K562 (cell line): ENCODE measurements at regions not wholly inside any gene's neighbourhood (a gene's known extent, or its start where the extent isn't known, plus 50 kb on each side); places are given as distances from the start of the nearest gene placed in this dataset.

Experiments used
- CBX3 ChIP-seq, 2 experiments: IDR thresholded peaks; 1 replicate in 1 of 2; 2 replicates in 1 of 2; pipeline ENCODE4 v1.6.1; 2012; ENCODE audit warnings: inconsistent platforms in 2 of 2, low read length in 2 of 2, borderline replicate concordance in 1 of 2, control low read depth in 1 of 2
- CCAR2 ChIP-seq: fragments of 200-400 bp; formaldehyde crosslinking; IDR thresholded peaks from 2 replicates; pipeline ENCODE4 v1.6.1; 2017; ENCODE audit warnings: mild to moderate bottlenecking, low read depth, low read length
- FUS ChIP-seq: fragments of 200-400 bp; formaldehyde crosslinking; optimal IDR thresholded peaks from 2 replicates; pipeline ENCODE3; 2017; ENCODE audit warnings: low read depth, low read length
- KDM1A ChIP-seq, 2 experiments: fragments of 450-650 bp; IDR thresholded peaks; 2 replicates each; pipeline ENCODE4 v1.6.1; 2016; ENCODE audit warnings: mild to moderate bottlenecking in 2 of 2
- NR2C1 ChIP-seq, 2 experiments: fragments of 450-650 bp; IDR thresholded peaks; 2 replicates each; pipeline ENCODE4 v1.6.1; 2017; ENCODE audit warnings: mild to moderate bottlenecking in 2 of 2, antibody characterized with exemption in 1 of 2, inconsistent platforms in 1 of 2, missing compliant biosample characterization in 1 of 2, missing genetic modification characterization in 1 of 2
- RAD21 ChIP-seq, 2 experiments: fragments of 250-450 bp in 1 of 2; fragments of 450-650 bp in 1 of 2; sonication (Bioruptor Pico) in 1 of 2; formaldehyde crosslinking in 1 of 2; IDR thresholded peaks in 1 of 2; conservative IDR thresholded peaks in 1 of 2; 2 replicates each; pipeline versions ENCODE4 v1.4.0 to v1.8.0; 2020 to 2022; ENCODE audit warnings: mild to moderate bottlenecking in 2 of 2, moderate library complexity in 1 of 2
- TF ChIP-seq, protein P1 (sequence below), 2 experiments: fragments of 450-650 bp; formaldehyde crosslinking in 1 of 2; IDR thresholded peaks; 2 replicates each; pipeline versions ENCODE4 v1.4.0 to v1.6.1; 2014 to 2020; ENCODE audit warnings: mild to moderate bottlenecking in 2 of 2, borderline replicate concordance in 1 of 2, low read depth in 1 of 2
- TF ChIP-seq, protein P2 (sequence below): sonication (generic); formaldehyde crosslinking; IDR thresholded peaks from 2 replicates; pipeline ENCODE4 v1.8.1; 2023; ENCODE audit warnings: mild to moderate bottlenecking, missing genetic modification reagents
- TF ChIP-seq, protein P3 (sequence below): sonication (generic); formaldehyde crosslinking; IDR thresholded peaks from 2 replicates; pipeline ENCODE4 v1.8.0; 2023; ENCODE audit warnings: missing genetic modification reagents, mild to moderate bottlenecking, borderline replicate concordance

DNA sequence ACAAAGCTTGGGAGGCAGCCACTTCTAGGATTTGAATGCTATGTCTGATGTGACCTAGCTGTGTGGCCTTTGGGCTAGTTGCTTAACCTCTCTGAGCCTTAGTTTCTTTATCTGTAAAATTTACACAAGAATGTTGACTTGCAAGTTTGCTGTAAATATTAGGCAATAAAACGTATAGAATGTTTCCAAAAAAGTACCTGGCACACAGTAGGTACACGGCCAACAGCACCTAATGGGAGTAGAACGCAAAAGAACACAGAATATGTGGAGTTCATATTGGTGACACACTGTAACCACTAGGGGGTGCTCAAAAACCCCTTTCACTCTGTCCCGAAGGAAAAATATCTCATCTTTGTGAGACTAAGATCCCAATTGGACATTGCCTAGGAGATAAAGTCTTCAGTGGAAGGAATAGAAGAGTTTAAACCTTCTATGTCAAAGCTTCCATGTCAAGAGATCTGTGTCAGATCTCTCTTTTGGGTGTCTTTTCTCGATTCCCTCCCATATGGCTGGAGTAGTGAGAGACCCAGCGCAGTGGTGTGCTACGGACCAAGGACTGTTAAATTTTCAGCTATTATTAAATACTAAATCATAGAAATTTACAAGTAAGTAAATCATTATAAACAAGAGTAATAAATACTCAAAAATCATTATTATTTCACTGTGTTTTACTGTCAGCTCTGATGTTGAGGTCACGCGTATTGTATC, 145.4 kb upstream of the RAD23B start (continued):
- TF ChIP-seq, protein P1, sequence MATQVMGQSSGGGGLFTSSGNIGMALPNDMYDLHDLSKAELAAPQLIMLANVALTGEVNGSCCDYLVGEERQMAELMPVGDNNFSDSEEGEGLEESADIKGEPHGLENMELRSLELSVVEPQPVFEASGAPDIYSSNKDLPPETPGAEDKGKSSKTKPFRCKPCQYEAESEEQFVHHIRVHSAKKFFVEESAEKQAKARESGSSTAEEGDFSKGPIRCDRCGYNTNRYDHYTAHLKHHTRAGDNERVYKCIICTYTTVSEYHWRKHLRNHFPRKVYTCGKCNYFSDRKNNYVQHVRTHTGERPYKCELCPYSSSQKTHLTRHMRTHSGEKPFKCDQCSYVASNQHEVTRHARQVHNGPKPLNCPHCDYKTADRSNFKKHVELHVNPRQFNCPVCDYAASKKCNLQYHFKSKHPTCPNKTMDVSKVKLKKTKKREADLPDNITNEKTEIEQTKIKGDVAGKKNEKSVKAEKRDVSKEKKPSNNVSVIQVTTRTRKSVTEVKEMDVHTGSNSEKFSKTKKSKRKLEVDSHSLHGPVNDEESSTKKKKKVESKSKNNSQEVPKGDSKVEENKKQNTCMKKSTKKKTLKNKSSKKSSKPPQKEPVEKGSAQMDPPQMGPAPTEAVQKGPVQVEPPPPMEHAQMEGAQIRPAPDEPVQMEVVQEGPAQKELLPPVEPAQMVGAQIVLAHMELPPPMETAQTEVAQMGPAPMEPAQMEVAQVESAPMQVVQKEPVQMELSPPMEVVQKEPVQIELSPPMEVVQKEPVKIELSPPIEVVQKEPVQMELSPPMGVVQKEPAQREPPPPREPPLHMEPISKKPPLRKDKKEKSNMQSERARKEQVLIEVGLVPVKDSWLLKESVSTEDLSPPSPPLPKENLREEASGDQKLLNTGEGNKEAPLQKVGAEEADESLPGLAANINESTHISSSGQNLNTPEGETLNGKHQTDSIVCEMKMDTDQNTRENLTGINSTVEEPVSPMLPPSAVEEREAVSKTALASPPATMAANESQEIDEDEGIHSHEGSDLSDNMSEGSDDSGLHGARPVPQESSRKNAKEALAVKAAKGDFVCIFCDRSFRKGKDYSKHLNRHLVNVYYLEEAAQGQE (IDR thresholded peaks at IDR 0.05; ENCODE audit: borderline replicate concordance), result peak; percentile 39; the same call in 1 of the 2 replicates
- TF ChIP-seq, protein P1 (CRISPR knock-in tag; IDR thresholded peaks at IDR 0.05; ENCODE audit: low read depth), result no peak
- TF ChIP-seq KDM1A (IDR thresholded peaks at IDR 0.05) (peak; percentile 59 to 66; a peak in 3 of 4 replicates), CCAR2 (no peak), NR2C1 (IDR thresholded peaks at IDR 0.05) (no peak), NR2C1 (tag; IDR thresholded peaks at IDR 0.05) (no peak), RAD21 (CRISPR knock-in tag; conservative IDR thresholded peaks at IDR 0.05 in 1 of 2, IDR thresholded peaks at IDR 0.05 in 1 of 2) (peak; percentile 40 to 64; a peak in 3 of 4 replicates), CBX3 (IDR thresholded peaks at IDR 0.05; ENCODE audit: borderline replicate concordance in 1 of 2, low read length in 2 of 2) (no peak), FUS (no peak)
- TF ChIP-seq, protein P2, sequence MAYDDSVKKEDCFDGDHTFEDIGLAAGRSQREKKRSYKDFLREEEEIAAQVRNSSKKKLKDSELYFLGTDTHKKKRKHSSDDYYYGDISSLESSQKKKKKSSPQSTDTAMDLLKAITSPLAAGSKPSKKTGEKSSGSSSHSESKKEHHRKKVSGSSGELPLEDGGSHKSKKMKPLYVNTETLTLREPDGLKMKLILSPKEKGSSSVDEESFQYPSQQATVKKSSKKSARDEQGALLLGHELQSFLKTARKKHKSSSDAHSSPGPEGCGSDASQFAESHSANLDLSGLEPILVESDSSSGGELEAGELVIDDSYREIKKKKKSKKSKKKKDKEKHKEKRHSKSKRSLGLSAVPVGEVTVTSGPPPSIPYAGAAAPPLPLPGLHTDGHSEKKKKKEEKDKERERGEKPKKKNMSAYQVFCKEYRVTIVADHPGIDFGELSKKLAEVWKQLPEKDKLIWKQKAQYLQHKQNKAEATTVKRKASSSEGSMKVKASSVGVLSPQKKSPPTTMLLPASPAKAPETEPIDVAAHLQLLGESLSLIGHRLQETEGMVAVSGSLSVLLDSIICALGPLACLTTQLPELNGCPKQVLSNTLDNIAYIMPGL, result no peak
- TF ChIP-seq, protein P3, sequence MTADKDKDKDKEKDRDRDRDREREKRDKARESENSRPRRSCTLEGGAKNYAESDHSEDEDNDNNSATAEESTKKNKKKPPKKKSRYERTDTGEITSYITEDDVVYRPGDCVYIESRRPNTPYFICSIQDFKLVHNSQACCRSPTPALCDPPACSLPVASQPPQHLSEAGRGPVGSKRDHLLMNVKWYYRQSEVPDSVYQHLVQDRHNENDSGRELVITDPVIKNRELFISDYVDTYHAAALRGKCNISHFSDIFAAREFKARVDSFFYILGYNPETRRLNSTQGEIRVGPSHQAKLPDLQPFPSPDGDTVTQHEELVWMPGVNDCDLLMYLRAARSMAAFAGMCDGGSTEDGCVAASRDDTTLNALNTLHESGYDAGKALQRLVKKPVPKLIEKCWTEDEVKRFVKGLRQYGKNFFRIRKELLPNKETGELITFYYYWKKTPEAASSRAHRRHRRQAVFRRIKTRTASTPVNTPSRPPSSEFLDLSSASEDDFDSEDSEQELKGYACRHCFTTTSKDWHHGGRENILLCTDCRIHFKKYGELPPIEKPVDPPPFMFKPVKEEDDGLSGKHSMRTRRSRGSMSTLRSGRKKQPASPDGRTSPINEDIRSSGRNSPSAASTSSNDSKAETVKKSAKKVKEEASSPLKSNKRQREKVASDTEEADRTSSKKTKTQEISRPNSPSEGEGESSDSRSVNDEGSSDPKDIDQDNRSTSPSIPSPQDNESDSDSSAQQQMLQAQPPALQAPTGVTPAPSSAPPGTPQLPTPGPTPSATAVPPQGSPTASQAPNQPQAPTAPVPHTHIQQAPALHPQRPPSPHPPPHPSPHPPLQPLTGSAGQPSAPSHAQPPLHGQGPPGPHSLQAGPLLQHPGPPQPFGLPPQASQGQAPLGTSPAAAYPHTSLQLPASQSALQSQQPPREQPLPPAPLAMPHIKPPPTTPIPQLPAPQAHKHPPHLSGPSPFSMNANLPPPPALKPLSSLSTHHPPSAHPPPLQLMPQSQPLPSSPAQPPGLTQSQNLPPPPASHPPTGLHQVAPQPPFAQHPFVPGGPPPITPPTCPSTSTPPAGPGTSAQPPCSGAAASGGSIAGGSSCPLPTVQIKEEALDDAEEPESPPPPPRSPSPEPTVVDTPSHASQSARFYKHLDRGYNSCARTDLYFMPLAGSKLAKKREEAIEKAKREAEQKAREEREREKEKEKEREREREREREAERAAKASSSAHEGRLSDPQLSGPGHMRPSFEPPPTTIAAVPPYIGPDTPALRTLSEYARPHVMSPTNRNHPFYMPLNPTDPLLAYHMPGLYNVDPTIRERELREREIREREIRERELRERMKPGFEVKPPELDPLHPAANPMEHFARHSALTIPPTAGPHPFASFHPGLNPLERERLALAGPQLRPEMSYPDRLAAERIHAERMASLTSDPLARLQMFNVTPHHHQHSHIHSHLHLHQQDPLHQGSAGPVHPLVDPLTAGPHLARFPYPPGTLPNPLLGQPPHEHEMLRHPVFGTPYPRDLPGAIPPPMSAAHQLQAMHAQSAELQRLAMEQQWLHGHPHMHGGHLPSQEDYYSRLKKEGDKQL, result no peak
